ENCODE measurements at regions not wholly inside any gene's neighbourhood (a gene's known extent, or its start where the extent isn't known, plus 50 kb on each side); places are given as distances from the start of the nearest gene placed in this dataset.

GRCh38 chr6:165814679-165815078 lies 151.6 kb upstream of the PDE10A start:
- in situ Hi-C loops (cut with MboI; ENCODE audit: low sequenced_read_pairs) (no loop called here), intact Hi-C loops (cut with micrococcal nuclease) (no loop called here), dilution Hi-C loops (cut with HindIII; ENCODE audit: low sequenced_read_pairs, unreplicated experiment) (no loop called here)
- TF ChIP-seq ELK1 (IDR thresholded peaks at IDR 0.05; ENCODE audit: borderline replicate concordance, low read depth, low read length) (no peak), SMC3 (IDR thresholded peaks at IDR 0.05; ENCODE audit: low read depth, low read length) (no peak), MXI1 (IDR thresholded peaks at IDR 0.05; ENCODE audit: borderline replicate concordance, low read depth, low read length) (no peak), CTCF (conservative IDR thresholded peaks at IDR 0.05; ENCODE audit: low read depth, low read length) (no peak), POLR2A (IDR thresholded peaks at IDR 0.05; ENCODE audit: low read depth, low read length) (no peak), BHLHE40 (IDR thresholded peaks at IDR 0.05; ENCODE audit: low read depth, low read length) (no peak), USF2 (IDR thresholded peaks at IDR 0.05; ENCODE audit: low read depth, low read length) (no peak), RCOR1 (IDR thresholded peaks at IDR 0.05; ENCODE audit: insufficient replicate concordance, low read length) (no peak), MAFK (IDR thresholded peaks at IDR 0.05; ENCODE audit: low read depth, low read length) (no peak), MAZ (IDR thresholded peaks at IDR 0.05; ENCODE audit: borderline replicate concordance, low read depth, low read length) (no peak), RFX5 (IDR thresholded peaks at IDR 0.05; ENCODE audit: low read depth, low read length) (no peak), RAD21 (IDR thresholded peaks at IDR 0.05; ENCODE audit: low read length) (no peak), FOS (IDR thresholded peaks at IDR 0.05; ENCODE audit: low read depth, low read length) (no peak), CEBPB (IDR thresholded peaks at IDR 0.05; ENCODE audit: low read depth, low read length) (no peak), NFE2L2 (IDR thresholded peaks at IDR 0.05; ENCODE audit: low read depth, low read length) (no peak)
- Histone ChIP-seq H3K23ac (ENCODE audit: low read depth, low read length) (no peak overlapping the region), H2BK5ac (ENCODE audit: low read depth, low read length, poor library complexity, severe bottlenecking) (no peak overlapping the region), H2AFZ (replicated peaks; ENCODE audit: low read length, poor library complexity) (no peak overlapping the region), H3K4me2 (ENCODE audit: low read depth, low read length) (no peak overlapping the region), H2BK20ac (ENCODE audit: low read depth, low read length) (no peak overlapping the region), H3K56ac (ENCODE audit: extremely low read depth, insufficient read depth, low read length) (no peak overlapping the region), H2AK9ac (replicated peaks; ENCODE audit: low read depth, low read length, poor library complexity) (no peak overlapping the region), H3K4ac (ENCODE audit: low read depth, low read length) (no peak overlapping the region), H2BK120ac (ENCODE audit: low read depth, low read length) (no peak overlapping the region), H3K9ac (ENCODE audit: low read depth, low read length) (no peak overlapping the region), H4K5ac (ENCODE audit: low read depth, low read length) (no peak overlapping the region), H4K8ac (ENCODE audit: low read depth in 2 of 2, low read length in 2 of 2) (no peak overlapping the region), H2AK5ac (ENCODE audit: low read depth, low read length) (no peak overlapping the region), H3K27me3 (ENCODE audit: control insufficient read depth, insufficient read depth, low read length) (peaks cover 9% of the 10 kb centered on the region; the same call in 1 of the 2 replicates), H3K9me1 (ENCODE audit: insufficient read depth, low read length) (no peaks in the 10 kb centered on the region), H3K4me1 (ENCODE audit: control insufficient read depth, insufficient read depth, low read length) (peaks cover 1% of the 10 kb centered on the region; the same call in 1 of the 2 replicates), H4K91ac (ENCODE audit: insufficient read depth, low read depth, low read length) (no peak overlapping the region), H3K27ac (ENCODE audit: insufficient read depth, low read length) (no peak overlapping the region), H3K4me3 (ENCODE audit: insufficient read depth, low read depth, low read length) (no peak overlapping the region), H3K79me1 (ENCODE audit: low read depth in 1 of 2, low read length in 2 of 2) (no peaks in the 10 kb centered on the region), H3K9me3 (ENCODE audit: control insufficient read depth, insufficient read depth, low read length) (peaks cover 3% of the 10 kb centered on the region; the same call in 1 of the 2 replicates), H2BK15ac (ENCODE audit: low read depth, low read length) (no peak overlapping the region), H3K36me3 (ENCODE audit: control insufficient read depth, insufficient read depth, low read length) (0 out of 2 replicates have a peak, but pooled peaks cover 2% of the 10 kb centered on the region), H3K14ac (replicated peaks; ENCODE audit: low read depth, low read length) (no peak overlapping the region), H4K20me1 (ENCODE audit: insufficient read depth, low read length) (no peaks in the 10 kb centered on the region; the same call in 1 of the 2 replicates), H3K18ac (ENCODE audit: low read depth, low read length) (no peak overlapping the region)
- no peak for DNase-seq
- CTCF ChIA-PET, result no interaction called here
- POLR2A ChIA-PET (ENCODE audit: unreplicated experiment), result no interaction called here
- no TSS peak for BruUV-seq (replicated peaks)
- WGBS, 2 experiments (ENCODE audit: extremely low coverage in 2 of 2, insufficient read length in 1 of 2), result no CpG with 5 or more reads among the region's 10 CpGs
- ATAC-seq (ENCODE audit: low read depth), result no peak
